Common myeloid progenitor, CD34-positive (primary cell): ENCODE measurements at regions not wholly inside any gene's neighbourhood (a gene's known extent, or its start where the extent isn't known, plus 50 kb on each side); places are given as distances from the start of the nearest gene placed in this dataset.
A peak's percentile ranks its signal among the peaks of the same experiment; 100 is the strongest.
"Not testable (repeated sequence)": the region's sequence is repeated elsewhere in the genome, so short reads cannot be mapped to it uniquely, and the experiment has no call there.

Source experiments
- CTCF ChIA-PET: fragments of 350-600 bp; sonication (Branson Sonifier 250); formaldehyde crosslinking; loops from one replicate; lab custom pipeline; 2021; ENCODE audit warnings: antibody characterized with exemption; lab: Charles Lee
- POLR2A ChIA-PET: fragments of 350-600 bp; sonication (Branson Sonifier 250); formaldehyde crosslinking; loops from one replicate; lab custom pipeline; 2021; ENCODE audit warnings: antibody characterized with exemption; lab: Charles Lee
- DNase-seq, 3 donors: peaks; one replicate each; pipeline versions ENCODE4 v3.0.0 to v3.0.0-alpha.2; 2013
- H3K27ac ChIP-seq, 2 experiments: 1 replicate in 1 of 2; 2 replicates in 1 of 2; pipeline ENCODE4 v1.7.0; 2013; ENCODE audit warnings: inconsistent platforms in 2 of 2, low read length in 2 of 2, mild to moderate bottlenecking in 2 of 2, low read depth in 1 of 2, moderate library complexity in 1 of 2; ENCODE audit not compliant: severe bottlenecking in 2 of 2, insufficient read depth in 1 of 2, poor library complexity in 1 of 2
- H3K27me3 ChIP-seq, 5 experiments: replicated peaks in 2 of 5; 1 replicate in 3 of 5; 2 replicates in 2 of 5; pipeline versions ENCODE4 v1.6.1 to v1.7.0; 2013; ENCODE audit warnings: low read length in 4 of 5, mild to moderate bottlenecking in 2 of 5, moderate library complexity in 2 of 5, inconsistent platforms in 1 of 5; ENCODE audit not compliant: insufficient read depth in 5 of 5, control insufficient read depth in 4 of 5
- H3K36me3 ChIP-seq, 4 experiments: 1 replicate in 2 of 4; 2 replicates in 2 of 4; pipeline versions ENCODE4 v1.6.1 to v1.7.0; 2013; ENCODE audit warnings: low read length in 3 of 4, control low read depth in 1 of 4, mild to moderate bottlenecking in 1 of 4; ENCODE audit not compliant: control insufficient read depth in 4 of 4, insufficient read depth in 4 of 4
- H3K4me1 ChIP-seq, 4 experiments: 1 replicate in 3 of 4; 2 replicates in 1 of 4; pipeline versions ENCODE4 v1.6.1 to v1.7.1; 2013; ENCODE audit warnings: low read length in 3 of 4, mild to moderate bottlenecking in 3 of 4, control low read depth in 1 of 4, inconsistent platforms in 1 of 4, moderate library complexity in 1 of 4; ENCODE audit not compliant: control insufficient read depth in 4 of 4, insufficient read depth in 4 of 4; ENCODE audit errors: control extremely low read depth in 1 of 4
- H3K4me3 ChIP-seq, 7 experiments: 1 replicate in 4 of 7; 2 replicates in 3 of 7; pipeline versions ENCODE4 v1.5.1 to v1.7.0; 2013; ENCODE audit warnings: mild to moderate bottlenecking in 7 of 7, low read length in 6 of 7, moderate library complexity in 6 of 7, inconsistent platforms in 2 of 7, low read depth in 2 of 7, control low read depth in 1 of 7; ENCODE audit not compliant: insufficient read depth in 4 of 7, control insufficient read depth in 1 of 7; ENCODE audit errors: extremely low read depth in 1 of 7
- H3K9me3 ChIP-seq, 5 experiments: 1 replicate in 4 of 5; 2 replicates in 1 of 5; pipeline versions ENCODE4 v1.6.1 to v1.7.1; 2013; ENCODE audit warnings: low read length in 4 of 5, mild to moderate bottlenecking in 2 of 5, inconsistent platforms in 1 of 5, low read depth in 1 of 5, moderate library complexity in 1 of 5; ENCODE audit not compliant: control insufficient read depth in 4 of 5, insufficient read depth in 2 of 5; ENCODE audit errors: control extremely low read depth in 1 of 5
- WGBS: methylation state at CpG from one replicate; pipeline ENCODE4 v1.1.5; 2013; ENCODE audit not compliant: insufficient coverage; 5-methylcytosine and 5-hydroxymethylcytosine counted together

- POLR2A ChIA-PET: no interaction called here
- Histone ChIP-seq H3K36me3 (no peaks in the 10 kb centered on the region), H3K9me3 (peaks cover 0 to 5% (median 0%) of the 10 kb centered on the region in 5 experiments), H3K27ac (no peak overlapping the region), H3K4me1 (no peaks in the 10 kb centered on the region), H3K4me3 (no peak overlapping the region), H3K27me3 (no peaks in the 10 kb centered on the region)
- CTCF ChIA-PET: interaction anchor here (0.9 kb wide), 1 partner anchor 11 kb away, joined by 3 read pairs; no protein-coding TSS in a partner anchor
- 94% methylated on average over 2 of the region's 3 CpGs for WGBS
- DNase-seq: no peak
These were observed 70.1 kb downstream of the FBXO4 start for GRCh38 chr5:41995193-41995592.

GRCh38 chr5:42001673-42002072, 76.6 kb downstream of the FBXO4 start:
- CTCF ChIA-PET: no interaction called here
- 100% methylated on average over 3 of the region's 6 CpGs for WGBS

GRCh38 chr5:42003852-42004251, 78.8 kb downstream of the FBXO4 start:
- H3K36me3 ChIP-seq, H3K4me3 ChIP-seq, H3K4me1 ChIP-seq, POLR2A ChIA-PET, DNase-seq, H3K9me3 ChIP-seq, H3K27ac ChIP-seq, H3K27me3 ChIP-seq, CTCF ChIA-PET: not testable (repeated sequence)
- WGBS: 90% methylated on average over 2 of the region's 4 CpGs

More at GRCh38 chr5:42001673-42002072, 76.6 kb downstream of the FBXO4 start:
- Histone ChIP-seq H3K27ac (no peak overlapping the region), H3K4me1 (no peaks in the 10 kb centered on the region), H3K4me3 (no peak overlapping the region), H3K27me3 (no peaks in the 10 kb centered on the region), H3K9me3 (peaks cover 0 to 5% (median 0%) of the 10 kb centered on the region in 5 experiments), H3K36me3 (no peaks in the 10 kb centered on the region)
- POLR2A ChIA-PET: no interaction called here
- DNase-seq: no peak

GRCh38 chr5:42005561-42006153, 80.6 kb downstream of the FBXO4 start:
- ChIA-PET CTCF (interaction anchor here (0.9 to 1.2 kb wide), 6 partner anchors 10 to 162 kb away, joined by 3 to 4 read pairs (median 3); no protein-coding TSS in a partner anchor), POLR2A (no interaction called here)
- Histone ChIP-seq H3K27ac (no peak overlapping the region), H3K27me3 (no peaks in the 10 kb centered on the region), H3K36me3 (no peaks in the 10 kb centered on the region), H3K4me1 (no peaks in the 10 kb centered on the region), H3K4me3 (no peak overlapping the region), H3K9me3 (no peaks in the 10 kb centered on the region)
- 14% methylated on average over 1 of the region's 1 CpG for WGBS
- DNase-seq: peak; percentile 9 to 40 (median 37)

- Histone ChIP-seq H3K4me3 (no peak overlapping the region), H3K9me3 (no peaks in the 10 kb centered on the region), H3K27me3 (peaks cover 0 to 2% (median 0%) of the 10 kb centered on the region in 5 experiments), H3K36me3 (no peaks in the 10 kb centered on the region), H3K27ac (no peak overlapping the region), H3K4me1 (no peaks in the 10 kb centered on the region)
- POLR2A ChIA-PET: interaction anchor here (0.6 kb wide), 1 partner anchor 24 kb away, joined by 3 read pairs; no protein-coding TSS in a partner anchor
- DNase-seq: no peak
- CTCF ChIA-PET: no interaction called here
- 86% methylated on average over 4 of the region's 5 CpGs for WGBS
These were observed 88.5 kb downstream of the FBXO4 start for GRCh38 chr5:42013561-42013960.

GRCh38 chr5:42015254-42015653, 90.2 kb downstream of the FBXO4 start:
- DNase-seq: no peak
- WGBS: no CpG with 5 or more reads among the region's 4 CpGs
- Histone ChIP-seq H3K4me3 (no peak overlapping the region), H3K36me3 (no peaks in the 10 kb centered on the region), H3K27me3 (peaks cover 0 to 2% (median 0%) of the 10 kb centered on the region in 5 experiments), H3K27ac (no peak overlapping the region), H3K4me1 (no peaks in the 10 kb centered on the region), H3K9me3 (no peaks in the 10 kb centered on the region)
- CTCF ChIA-PET: no interaction called here
- POLR2A ChIA-PET: no interaction called here

- WGBS: no CpG with 5 or more reads among the region's 1 CpG
- ChIA-PET POLR2A (no interaction called here), CTCF (no interaction called here)
- H3K4me3 ChIP-seq: no peak overlapping the region
- no peaks in the 10 kb centered on the region for H3K4me1 ChIP-seq
- no peaks in the 10 kb centered on the region for H3K9me3 ChIP-seq
- no peak overlapping the region for H3K27ac ChIP-seq
- DNase-seq: no peak
- peaks cover 0 to 2% (median 0%) of the 10 kb centered on the region in 5 experiments for H3K27me3 ChIP-seq
- H3K36me3 ChIP-seq: no peaks in the 10 kb centered on the region
These were observed 90.6 kb downstream of the FBXO4 start for GRCh38 chr5:42015681-42016080.
